Femur (tissue), 1 donor: ENCODE measurements at regions not wholly inside any gene's neighbourhood (a gene's known extent, or its start where the extent isn't known, plus 50 kb on each side); places are given as distances from the start of the nearest gene placed in this dataset.

Source experiments
- DNase-seq: peaks from one replicate; pipeline ENCODE4 v3.0.0-alpha.2; 2017

DNA sequence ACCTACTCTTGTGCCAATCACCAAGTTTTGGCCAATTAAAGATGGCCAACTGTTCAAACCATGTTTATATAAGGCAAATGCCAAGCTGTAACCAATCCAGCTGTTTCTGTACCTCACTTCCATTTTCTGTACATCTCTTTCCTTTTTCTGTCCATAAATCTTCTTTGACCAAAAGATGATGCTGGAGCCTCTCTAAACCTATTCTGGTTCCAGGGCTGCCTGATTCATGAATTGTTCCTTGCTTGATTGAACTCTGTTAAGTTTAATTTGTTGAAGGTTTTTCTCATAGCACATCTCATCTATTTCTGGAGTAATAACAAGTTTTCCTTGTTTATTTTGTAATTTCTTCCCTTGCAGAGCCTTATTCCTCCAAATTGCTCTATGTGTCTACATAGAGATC, 115.3 kb upstream of the SMAD3 start:
- no peak for DNase-seq

DNA sequence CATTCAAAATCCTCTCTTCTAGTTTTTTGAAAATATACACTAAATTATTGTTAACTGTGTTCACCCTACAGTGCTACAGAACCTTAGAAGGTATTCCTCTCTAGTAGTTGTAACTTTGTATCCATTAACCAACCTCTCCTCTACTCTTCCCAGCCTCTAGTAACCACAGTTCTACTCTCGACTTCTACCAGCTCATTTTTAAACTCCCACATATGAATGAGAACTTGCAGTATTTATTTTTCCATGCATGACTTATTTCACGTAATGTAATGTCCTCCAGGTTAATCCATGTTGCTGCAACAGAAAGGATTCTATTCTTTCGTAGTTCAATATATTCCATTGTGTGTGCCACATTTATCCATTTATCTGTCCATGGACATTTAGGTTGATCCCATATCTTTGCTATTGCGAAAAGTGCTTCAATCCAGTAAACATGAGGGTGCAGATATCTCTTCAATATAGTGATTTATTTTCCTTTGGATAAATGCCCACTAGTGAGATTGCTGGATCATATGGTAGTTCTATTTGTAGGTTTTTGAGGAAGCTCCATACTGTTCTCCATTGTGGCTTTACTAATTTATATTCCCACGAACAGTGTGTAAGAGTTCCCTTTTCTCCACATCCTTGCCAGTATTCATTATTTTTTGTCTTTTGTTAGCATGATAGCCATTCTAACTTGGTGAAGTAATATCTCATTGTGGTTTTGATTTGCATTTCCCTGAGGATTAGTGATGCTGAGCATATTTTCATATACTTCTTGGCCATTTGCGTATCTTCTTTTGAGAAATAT, 113.7 kb upstream of the SMAD3 start:
- DNase-seq = no peak

DNA sequence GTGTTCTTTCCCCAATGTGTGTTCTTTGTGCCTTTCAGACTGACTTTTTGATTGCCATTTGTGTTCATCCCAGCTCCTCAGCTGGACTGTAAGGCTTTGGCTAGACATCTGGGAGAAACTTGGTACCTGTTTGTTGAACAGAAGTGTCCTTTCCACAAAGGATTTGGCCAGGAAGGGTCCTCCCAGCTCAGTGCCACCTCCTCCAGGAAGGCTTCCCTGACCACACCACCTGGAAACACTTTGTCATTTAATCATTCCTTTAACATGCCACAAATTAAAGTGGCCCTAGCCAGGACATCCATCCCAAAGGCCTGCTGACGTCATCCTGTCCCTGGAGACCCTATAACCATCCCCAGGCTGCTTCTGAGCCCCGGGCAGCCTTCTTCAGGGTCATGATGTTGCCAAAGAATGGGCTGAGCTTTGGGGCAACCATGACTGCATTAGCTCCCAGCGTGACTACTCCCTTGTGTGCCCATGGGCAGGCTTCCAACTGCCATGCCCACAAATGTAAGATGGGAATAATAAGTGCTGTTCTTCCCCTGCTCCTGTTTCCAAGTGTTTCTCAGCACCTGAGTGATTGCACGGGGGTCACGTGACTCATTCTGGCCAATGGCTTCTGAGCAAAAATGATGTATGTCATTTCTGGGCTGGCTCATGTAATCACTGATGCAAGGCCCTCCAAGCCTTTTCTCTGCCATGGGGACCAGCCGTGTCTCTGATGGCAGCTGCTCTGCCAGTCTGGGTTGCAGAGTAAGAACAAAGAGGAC, 112.5 kb upstream of the SMAD3 start:
- no peak for DNase-seq

GRCh38 chr15:66953523-66954229, 111.7 kb upstream of the SMAD3 start:
- no peak for DNase-seq

DNA sequence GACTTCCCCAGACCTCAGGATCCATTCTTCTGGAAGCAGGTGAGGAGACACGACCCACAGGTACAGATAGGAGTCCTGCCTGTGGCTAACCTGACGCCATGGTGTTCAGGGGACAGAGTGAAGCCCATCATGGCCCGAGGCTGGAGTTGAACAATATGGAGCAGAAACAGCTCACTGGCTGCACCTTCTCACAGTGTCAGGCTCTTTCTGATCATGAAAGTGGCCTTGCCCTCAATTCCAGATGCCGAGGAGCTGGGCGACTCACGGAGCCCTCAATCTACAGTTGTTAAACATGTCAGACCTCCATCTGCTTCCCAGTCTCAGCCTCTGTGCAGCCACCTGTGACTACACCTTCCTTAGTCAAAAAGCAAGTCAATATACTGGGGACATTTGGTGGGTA, 110.8 kb upstream of the SMAD3 start:
- DNase-seq = no peak

DNA sequence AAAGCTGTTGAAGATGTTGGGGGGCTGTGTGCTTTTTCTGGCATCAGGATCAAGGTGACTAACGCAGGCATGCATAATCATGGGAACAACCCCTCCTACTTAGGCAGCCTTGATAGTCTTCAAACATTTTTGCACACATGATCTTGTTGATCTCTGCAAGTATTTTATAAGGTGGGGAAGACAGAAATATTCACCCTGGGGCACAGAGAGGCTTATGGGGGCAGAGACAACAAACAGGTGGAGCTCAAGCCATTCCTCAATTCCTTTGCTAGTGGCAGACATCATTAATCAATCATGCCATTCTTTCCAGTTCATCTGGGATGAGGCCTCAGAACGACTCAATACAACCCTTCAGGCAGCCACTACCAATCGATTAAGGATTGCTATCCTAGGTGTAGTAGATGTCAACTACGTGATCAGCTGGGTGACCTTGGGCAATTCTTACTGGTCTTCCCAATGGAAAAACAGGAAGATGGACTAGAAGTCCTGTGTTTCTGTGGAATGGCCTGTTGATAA, 110.3 kb upstream of the SMAD3 start:
- no peak for DNase-seq

DNA sequence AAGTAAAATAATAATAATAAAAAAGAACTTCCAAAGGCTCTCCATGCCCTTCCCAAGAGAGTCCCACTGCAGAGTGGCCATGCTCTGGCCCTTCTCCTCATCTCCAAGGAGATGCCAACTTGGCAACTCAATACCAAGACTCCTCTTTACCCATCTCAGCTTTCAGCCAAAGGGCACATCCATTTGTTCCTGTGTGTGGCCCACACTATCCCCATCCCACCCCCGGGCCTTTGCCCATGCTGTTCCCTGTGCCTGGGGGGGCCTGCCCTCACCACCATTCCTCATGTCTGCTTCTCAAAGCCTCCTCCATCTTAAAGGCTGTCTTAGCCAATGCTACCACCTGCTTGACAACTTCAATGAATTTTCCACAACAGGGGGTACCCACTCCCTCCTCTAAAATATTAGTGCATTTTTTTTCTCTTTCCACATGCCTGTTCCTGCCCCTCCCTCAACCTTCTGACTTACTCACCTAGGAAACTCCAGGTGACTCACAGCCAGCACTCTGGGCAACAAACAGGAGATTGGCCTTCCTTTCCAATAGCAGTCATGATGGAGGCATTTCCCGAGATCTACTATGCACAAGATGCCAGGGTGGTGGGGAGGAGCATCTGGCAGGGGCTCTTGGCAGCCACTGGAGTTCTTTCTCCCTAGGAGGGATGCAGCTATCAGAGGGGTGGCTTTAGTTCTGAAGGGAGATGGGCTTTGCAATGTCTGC, 109.4 kb upstream of the SMAD3 start:
- no peak for DNase-seq

DNA sequence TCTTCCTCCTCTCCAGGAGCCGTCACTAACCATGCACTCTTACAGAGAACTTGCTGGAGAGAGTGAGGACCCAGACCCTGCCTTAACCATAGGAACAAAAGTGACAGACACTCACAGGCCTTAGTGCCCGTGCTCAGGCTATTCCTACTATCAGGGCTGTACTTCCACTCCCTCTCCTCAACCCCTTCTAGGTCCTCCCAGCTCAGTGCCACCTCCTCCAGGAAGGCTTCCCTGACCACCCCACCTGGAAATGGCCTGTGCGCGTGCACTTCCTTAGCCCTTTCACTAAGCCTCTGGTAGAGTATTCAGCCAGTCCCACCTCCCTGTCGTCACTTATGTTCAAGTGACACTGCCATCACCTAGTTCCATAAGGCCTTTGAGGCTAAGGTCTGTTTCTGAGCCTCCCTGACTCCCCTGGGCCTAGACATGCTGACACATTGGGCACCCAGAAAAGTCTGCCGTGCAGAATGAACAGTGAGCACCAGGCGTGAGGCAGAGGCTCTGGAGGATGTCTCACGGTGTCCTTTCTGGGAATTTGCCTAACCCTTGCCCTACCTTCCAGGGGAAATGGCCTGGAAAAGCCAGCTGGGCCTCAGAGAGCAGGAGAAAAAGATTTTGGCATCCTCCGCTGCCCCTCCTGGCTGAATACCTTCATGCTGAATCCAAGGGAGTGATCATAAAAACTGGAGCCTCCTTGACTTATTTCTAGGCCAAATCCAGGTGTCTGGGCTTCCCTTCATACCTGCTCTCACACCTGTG, 108.6 kb upstream of the SMAD3 start:
- DNase-seq = no peak

- no peak for DNase-seq
These were observed 108.0 kb upstream of the SMAD3 start for GRCh38 chr15:66957431-66957720.

GRCh38 chr15:66959066-66959465, 106.3 kb upstream of the SMAD3 start:
- DNase-seq = no peak

- no peak for DNase-seq
These were observed 105.5 kb upstream of the SMAD3 start for GRCh38 chr15:66959875-66960274.

GRCh38 chr15:66960519-66960918, 104.9 kb upstream of the SMAD3 start:
- no peak for DNase-seq

- DNase-seq = no peak
These were observed 104.0 kb upstream of the SMAD3 start for GRCh38 chr15:66961407-66961884.

- DNase-seq = no peak
These were observed 103.5 kb upstream of the SMAD3 start for GRCh38 chr15:66961901-66962300.

DNA sequence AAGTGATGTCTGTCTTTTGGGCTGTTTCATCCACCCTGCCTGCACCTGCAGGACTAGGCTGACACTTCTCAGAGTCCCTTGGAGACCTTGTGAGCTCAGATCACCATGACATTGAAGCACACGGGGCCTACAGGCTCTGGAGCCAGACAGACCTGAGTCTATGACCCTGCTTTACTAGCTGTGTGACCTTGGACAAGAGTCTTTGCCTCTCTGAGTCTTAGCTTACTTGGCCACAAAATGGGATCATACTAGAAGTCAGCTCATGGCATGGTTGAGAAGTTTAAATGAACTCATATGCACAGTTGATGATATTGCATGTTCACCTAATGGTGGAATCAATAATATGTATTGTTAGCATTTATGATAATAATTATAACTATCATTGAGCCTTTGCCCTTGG, 102.9 kb upstream of the SMAD3 start:
- no peak for DNase-seq

DNA sequence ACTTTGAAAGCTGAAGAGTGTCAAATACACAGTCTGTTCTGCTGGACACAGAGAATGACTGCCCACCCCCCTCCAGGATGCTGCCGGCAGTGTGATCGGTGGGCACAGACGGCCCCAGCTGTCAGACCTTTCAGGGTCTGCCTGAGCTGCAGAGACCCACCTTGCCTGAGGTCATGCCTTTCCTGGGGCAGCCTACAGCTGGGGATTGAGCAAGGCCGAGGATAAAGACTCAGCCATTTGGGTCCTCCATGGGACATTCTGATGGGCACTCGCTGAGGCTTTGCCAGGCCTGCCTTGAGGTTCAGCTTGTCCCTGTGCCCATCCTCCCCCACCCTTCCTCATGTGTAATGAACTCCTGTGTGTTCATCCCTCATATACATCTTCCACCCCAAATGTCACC, 102.3 kb upstream of the SMAD3 start:
- no peak for DNase-seq

DNA sequence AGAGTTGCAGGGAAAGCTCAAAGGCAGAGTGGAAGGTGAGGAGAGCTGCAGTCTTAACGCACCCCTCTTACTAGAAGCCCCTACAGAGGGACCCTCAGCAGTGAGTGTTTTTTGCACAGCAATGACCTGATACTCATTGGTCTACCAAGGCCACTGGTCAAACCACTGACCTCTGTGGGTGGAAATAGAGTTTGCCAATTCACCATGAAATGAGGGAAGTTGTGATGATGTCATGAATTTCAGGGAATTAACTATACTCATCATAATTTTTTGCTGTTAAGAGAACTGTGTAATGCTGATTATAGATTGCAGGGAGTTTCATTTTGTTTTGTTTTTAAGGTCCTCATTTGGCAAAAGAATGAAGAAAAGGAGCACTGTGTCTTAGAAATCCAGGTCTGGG, 101.7 kb upstream of the SMAD3 start:
- no peak for DNase-seq

- no peak for DNase-seq
These were observed 101.2 kb upstream of the SMAD3 start for GRCh38 chr15:66964111-66964738.

DNA sequence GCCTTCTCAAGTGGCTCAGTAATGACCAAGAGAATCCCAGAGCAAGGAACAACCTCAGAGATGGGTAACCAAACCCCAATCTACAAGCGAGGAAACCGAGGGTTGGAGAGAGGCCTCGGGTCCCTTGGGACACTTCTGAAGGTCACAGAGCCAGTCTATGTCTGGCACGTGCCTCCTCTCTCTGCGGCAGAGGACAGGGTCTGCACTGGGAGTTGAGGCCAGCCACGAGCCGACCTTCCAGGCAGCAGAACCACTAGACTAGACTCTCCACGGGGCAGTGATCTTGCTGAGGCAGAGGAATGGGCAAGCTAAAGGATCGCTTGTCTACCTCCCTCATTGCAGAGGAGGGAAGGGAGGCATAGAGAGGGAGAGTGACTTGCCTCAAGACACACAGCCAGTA, 100.6 kb upstream of the SMAD3 start:
- no peak for DNase-seq

DNA sequence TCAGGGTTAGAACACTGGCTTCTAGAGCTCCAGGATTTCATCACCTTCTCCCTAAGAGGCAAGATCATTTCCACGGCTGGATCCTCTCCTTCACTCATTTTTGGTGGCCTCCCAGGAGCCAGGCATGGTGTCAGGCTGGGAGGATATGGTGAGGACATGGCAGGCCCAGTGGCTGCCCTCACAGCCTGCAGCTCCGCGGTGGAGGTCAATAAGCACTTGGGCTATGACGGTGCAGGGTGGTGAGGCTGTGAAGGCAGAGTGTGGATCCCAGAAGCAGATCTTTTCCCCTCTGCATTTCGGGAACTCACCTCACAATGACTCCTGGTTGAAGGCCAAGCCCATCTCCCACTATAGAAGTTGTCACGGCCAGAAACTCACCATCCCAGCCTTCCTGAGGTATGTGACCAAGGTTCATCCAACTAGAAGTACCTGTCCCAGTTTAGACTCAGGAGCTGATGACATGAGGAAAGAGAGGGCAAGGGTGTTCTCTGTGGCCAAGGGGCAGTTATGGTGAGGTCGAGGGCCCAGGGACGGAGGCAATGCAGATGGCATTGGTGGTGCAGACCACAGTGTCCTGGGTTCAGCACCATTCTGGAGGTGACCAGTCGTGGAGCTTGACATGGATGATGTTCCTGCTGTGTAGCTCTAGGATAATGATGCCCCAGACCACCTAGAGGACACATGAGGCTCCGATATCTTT, 100.1 kb upstream of the SMAD3 start:
- DNase-seq = no peak

- DNase-seq = no peak
These were observed 99.1 kb upstream of the SMAD3 start for GRCh38 chr15:66966256-66966655.
